H1 (cell line): ENCODE measurements at regions not wholly inside any gene's neighbourhood (a gene's known extent, or its start where the extent isn't known, plus 50 kb on each side); places are given as distances from the start of the nearest gene placed in this dataset.

Experiments
- BACH1 ChIP-seq: IDR thresholded peaks from 2 replicates; pipeline ENCODE4 v1.6.1; 2012; ENCODE audit warnings: low read length, improper control_type of control experiment
- BRCA1 ChIP-seq: IDR thresholded peaks from 2 replicates; pipeline ENCODE4 v1.6.1; 2012; ENCODE audit warnings: low read depth, low read length, improper control_type of control experiment
- CBX5 ChIP-seq: fragments of 300-800, 300-1000 bp; sonication (generic); IDR thresholded peaks from 2 replicates; pipeline ENCODE4 v1.7.1; 2016; ENCODE audit warnings: antibody characterized with exemption, low read length, low read depth
- CTBP2 ChIP-seq: IDR thresholded peaks from 2 replicates; pipeline ENCODE4 v1.7.0; 2011; ENCODE audit warnings: borderline replicate concordance, mild to moderate bottlenecking, moderate library complexity, mixed read lengths, low read length; ENCODE audit not compliant: insufficient read depth, insufficient read length
- HDAC2 ChIP-seq, 2 experiments: fragments of 300-600 bp in 1 of 2; sonication (generic) in 1 of 2; IDR thresholded peaks; 2 replicates each; pipeline ENCODE4 v1.6.1; 2011 to 2012; ENCODE audit warnings: low read depth in 2 of 2, low read length in 2 of 2, mild to moderate bottlenecking in 2 of 2, moderate library complexity in 2 of 2, borderline replicate concordance in 1 of 2, inconsistent platforms in 1 of 2
- SAP30 ChIP-seq: fragments of 300-600 bp; sonication (generic); IDR thresholded peaks from 2 replicates; pipeline ENCODE4 v1.7.1; 2012; ENCODE audit warnings: low read length, moderate library complexity, mild to moderate bottlenecking, inconsistent platforms; ENCODE audit not compliant: insufficient read depth, insufficient replicate concordance
- SP4 ChIP-seq: IDR thresholded peaks from 2 replicates; pipeline ENCODE4 v1.6.1; 2012; ENCODE audit warnings: low read length, inconsistent platforms
- TBP ChIP-seq: IDR thresholded peaks from 2 replicates; pipeline ENCODE4 v1.6.1; 2011; ENCODE audit warnings: low read depth, low read length, improper control_type of control experiment
- TF ChIP-seq, protein P1 (sequence below): IDR thresholded peaks from 2 replicates; pipeline ENCODE4 v1.6.1; 2012; ENCODE audit warnings: inconsistent platforms

DNA sequence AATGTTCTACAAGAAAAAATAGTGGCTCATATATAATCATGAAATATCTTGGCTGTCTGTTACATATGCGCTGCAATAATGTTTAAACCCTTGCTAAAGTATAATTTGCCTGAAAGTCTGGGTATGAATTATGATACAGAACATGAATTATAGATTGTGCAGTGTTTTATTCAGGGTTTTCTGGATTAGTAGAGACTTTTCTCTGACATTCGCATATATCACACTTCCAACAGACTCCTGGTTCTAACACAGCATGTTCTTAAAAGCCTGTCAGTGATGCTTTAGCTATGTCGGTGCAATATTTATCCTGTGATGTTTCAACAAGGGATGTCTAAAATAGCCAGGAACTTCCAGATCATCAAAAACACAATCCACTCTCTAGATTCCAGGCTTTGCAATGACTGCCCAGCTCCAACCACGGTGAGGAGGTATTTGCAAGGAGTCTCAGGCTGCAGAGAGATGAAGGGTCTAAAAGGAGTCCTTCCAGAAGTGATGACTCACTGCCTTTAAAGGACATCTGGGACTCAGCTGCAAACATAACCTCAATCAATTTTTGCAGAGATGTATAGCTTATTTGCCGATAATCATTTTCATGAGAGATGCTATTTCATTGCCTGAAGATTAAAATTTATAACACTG, 69.4 kb downstream of the RWDD4 start (continued):
- TF ChIP-seq CBX5 (no peak), SP4 (no peak), CTBP2 (no peak), BRCA1 (no peak), SAP30 (no peak), BACH1 (no peak), HDAC2 (IDR thresholded peaks at IDR 0.05; ENCODE audit: borderline replicate concordance in 1 of 2, low read depth in 2 of 2, low read length in 2 of 2) (no peak), TBP (no peak)
- TF ChIP-seq, protein P1, sequence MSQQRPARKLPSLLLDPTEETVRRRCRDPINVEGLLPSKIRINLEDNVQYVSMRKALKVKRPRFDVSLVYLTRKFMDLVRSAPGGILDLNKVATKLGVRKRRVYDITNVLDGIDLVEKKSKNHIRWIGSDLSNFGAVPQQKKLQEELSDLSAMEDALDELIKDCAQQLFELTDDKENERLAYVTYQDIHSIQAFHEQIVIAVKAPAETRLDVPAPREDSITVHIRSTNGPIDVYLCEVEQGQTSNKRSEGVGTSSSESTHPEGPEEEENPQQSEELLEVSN = no peak
